NCI-H2171 (cell line): ENCODE measurements at regions not wholly inside any gene's neighbourhood (a gene's known extent, or its start where the extent isn't known, plus 50 kb on each side); places are given as distances from the start of the nearest gene placed in this dataset.

Experiments used
- DNase-seq: peaks from one replicate; lab custom pipeline; 2025; lab: John Stamatoyannopoulos, UW

GRCh38 chr14:36083317-36083716, 93.2 kb downstream of the PTCSC3 start:
- no peak for DNase-seq

DNA sequence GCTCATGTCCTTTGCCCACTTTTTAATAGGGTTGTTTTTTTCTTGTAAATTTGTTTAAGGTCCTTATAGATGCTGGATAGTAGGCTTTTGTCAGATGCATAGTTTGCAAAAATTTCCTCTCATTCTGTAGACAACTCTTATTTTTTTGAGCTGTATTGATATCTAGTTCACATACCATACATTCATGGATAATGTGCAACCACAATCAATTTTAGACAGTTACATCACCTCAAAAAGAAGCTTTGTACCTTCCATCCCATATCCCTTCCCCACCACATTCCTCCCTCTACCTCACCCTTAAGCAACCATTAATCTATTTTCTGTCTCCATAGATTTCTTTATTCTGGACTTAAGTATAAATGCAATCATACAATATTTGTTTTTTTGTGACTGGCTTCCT, 98.4 kb downstream of the PTCSC3 start:
- DNase-seq: no peak

DNA sequence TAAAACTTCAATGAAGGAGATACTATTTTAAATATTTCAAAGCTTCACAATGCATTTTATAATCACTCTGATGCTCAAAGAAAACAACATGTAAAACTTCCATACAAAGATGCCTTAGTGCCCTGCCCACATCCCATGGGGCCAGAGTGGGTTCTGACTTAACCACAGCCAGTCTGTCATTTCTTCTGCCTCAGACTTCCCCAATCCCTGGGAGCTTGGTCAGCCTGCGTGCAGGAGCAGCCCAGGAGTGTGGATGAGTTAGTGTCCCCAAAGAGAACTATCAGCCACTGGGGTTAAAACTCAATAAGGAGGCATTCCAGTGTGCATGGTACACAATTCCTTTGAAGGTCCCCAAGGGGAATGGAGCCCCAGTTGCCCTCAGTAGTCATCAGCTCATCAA, 100.3 kb downstream of the PTCSC3 start:
- DNase-seq: no peak

DNA sequence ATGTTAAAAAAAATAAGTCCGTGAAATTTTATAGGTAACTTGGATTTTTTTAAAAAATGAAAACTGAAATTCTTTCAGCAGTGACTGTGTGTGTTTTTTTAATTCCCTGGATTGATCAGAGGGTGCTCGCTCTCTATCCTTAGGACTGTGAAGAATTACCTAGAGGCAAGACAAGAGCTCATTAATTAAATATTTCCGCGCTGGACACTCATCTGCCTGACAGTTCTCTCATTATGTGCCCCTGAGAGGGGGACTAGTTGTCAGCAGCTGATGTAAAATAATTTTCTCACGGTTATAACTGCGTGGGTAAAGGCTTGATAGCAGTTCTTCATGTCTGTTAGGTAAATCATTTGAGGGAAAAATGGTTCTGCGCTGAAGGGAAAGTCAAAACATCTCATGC, 101.3 kb downstream of the PTCSC3 start:
- no peak for DNase-seq

- no peak for DNase-seq
Observed at GRCh38 chr14:36070720-36071043, 105.8 kb downstream of the PTCSC3 start.

DNA sequence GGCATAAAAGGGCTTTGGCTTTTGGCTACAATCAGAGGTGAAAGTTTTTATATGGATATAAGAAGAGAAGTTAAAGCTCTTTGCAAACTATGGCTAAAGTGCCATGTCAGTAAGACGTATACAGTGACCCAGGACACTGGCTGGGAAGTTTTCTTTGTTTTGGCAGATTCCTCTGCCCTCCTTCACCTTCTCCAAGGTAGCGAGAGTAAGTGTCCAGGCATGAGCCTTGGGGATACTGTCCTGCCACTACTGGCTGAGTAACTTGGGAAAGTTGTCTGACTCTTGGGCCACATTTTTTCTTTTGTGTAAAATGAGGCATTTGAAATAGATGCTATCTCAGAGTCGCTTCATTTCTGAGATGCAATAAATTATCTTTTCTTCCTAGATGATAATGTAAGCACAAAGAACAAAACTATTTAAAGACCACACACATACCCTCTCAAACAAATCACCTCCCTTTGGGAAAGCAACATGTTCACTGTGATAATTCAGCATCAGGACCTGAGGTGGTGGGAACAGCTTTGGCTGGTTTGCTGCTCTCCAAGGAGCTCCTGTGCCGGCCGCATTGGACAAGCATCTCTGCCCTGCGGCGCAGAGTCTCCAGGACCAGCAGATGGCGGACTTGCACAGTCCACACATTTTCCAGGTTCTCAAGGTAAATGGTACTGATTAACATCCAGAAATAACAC, 106.3 kb downstream of the PTCSC3 start:
- DNase-seq: peak; percentile 71

DNA sequence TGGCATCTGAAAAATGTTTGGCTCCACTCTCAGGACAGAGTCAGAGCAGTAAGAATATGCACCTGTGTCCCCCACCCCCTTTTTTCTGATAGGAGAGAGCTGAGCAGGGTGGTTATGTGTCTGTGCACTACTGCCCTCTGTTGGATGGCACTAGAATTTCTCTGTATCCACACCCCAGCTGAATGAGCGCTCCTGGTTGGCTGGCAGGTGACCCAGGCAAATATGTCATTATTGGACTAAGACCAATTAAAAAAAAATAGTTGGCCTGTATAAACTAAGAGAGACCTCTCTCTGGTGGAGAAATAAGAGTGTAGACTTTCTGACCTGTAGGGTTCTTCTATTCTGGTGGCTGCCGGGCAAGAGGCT, 107.0 kb downstream of the PTCSC3 start:
- peak; percentile 26 for DNase-seq

DNA sequence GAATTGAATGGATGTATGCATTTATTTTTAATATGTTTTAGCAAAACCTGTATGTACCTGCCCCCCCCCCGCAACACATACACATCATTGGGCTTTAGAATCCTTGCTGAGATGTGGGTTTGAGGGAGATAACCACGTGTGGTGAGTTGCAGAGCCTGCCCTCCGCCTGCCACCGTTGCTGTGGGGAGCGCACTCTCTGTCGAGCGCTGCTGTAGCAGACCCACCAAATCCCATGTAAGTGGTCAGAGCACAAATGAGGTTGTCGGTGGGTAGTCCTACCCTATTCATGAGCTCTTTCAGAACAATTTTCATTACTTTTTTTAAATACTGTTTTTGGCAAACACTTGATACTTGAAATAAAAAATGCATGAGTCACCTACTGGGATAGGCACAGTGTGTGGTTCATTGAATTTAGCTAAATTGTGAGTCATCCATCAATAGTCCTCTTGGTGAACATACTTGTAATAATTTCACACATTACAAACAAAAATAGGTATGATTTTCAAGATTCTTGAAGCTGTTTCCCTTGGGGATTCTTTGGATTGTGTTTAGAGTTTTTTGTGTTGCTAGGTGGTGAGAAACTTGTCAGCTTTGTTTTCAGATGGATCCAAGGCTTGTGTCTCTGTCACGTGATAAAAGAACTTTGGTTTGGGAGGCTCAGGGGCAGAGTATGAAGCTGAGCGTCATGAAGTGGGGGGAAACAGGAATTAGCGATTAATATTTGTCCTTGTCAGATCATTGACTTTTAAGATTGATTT, 107.6 kb downstream of the PTCSC3 start:
- no peak for DNase-seq

GRCh38 chr14:36067428-36068187, 108.9 kb downstream of the PTCSC3 start:
- no peak for DNase-seq

DNA sequence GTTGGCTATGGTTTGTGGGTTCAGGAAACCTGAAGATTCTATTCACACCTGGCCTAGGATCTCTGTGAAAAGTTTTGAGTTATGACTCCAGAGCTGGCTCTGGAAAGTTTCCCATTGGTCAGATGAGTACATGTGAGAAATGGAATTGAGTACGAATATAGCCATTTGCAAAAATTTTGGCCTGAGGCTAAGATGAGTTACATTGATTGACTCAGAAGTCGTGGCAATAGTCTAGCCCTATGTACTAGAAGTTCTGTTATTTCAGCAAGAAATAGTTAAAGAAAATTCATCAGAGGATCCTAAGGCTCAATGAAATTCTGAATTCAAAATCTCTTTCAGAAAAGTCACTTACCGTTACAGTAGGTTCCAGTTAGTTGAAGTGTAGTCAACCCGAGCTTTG, 109.9 kb downstream of the PTCSC3 start:
- DNase-seq: no peak

DNA sequence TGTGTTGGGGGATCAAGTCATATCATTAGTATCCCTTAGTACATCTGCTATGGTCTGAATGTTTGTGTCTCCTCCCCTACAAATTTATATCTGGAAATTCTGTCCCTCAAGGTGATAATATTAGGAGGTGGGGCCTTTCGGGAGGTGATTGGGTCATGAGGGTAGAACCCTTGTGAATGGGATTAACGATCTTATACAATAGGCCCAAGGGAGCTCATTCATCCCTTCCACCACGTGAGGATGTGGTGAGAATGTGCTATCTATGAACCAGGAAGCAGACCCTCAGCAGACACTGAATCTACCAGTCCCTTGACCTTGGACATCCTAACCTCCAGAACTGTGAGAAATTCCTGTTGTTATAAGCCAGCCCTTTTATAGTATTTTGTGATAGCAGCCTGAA, 110.7 kb downstream of the PTCSC3 start:
- no peak for DNase-seq

DNA sequence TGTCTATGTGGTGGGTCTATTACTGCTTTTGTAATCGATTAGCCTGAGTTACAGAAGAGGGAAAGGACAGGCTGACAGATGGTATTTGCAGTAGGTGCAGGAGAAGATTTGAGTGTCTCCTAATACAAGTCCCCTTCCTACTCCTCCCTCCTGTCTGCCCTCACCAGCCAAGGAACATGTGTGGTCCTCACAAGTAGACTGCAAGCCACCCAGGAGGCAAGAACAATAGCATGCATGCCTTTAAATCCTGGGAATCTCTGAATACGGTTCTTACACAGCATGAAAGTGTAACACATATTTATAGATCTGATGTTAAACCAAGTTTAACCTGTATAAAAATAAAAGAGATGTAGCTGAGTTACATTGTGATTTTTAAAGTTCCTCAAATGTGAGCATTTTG, 117.0 kb downstream of the PTCSC3 start:
- DNase-seq: no peak

DNA sequence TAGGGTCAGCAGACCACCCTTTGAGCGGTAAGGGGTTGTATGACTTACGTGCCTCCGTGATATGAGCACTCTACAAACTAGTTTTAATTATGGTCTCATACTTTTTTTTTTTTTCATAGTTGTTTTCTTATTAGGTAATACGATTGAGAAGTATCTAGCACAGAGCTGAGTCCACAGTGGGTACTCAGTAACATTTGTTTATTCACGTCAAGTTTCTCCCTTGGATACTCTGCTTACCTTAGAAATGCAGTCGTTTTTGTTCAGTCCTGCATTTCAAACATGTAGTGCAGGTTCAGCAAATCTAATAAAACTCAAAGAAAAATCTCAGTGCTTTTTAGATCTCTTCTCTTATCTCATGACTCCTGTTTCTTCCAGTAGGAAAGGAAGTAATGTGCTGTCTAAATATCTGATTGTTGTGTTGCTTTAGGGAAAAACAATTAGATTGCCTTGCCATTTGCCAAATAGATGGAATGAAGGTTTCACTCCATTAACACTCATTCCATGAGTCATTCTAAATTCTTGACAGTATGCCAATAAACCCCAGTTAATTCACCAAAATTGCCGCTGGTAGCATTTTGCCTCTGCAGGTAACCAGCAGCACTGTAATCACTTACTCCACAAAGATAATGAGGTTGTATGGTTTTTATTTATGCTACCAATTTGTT, 118.9 kb downstream of the PTCSC3 start:
- DNase-seq: no peak

- DNase-seq: no peak
Observed at GRCh38 chr14:36056845-36057244, 119.7 kb downstream of the PTCSC3 start.

GRCh38 chr14:36055681-36056225, 120.8 kb downstream of the PTCSC3 start:
- no peak for DNase-seq

DNA sequence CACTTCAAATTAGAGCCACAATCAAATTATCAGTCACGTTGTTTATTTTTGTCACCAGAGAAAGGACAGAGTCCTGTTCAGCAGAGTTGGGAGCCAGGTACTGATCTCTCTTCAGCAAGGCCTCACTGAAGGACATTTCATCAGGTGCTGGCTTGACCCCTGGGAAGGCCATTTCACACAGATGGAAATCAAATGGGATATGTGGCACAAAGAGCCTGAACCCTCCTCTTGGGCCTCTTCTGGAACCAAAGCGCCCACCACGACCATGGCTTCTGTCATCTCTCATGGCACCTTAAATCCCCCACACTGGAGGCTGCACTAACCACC, 121.5 kb downstream of the PTCSC3 start:
- no peak for DNase-seq

DNA sequence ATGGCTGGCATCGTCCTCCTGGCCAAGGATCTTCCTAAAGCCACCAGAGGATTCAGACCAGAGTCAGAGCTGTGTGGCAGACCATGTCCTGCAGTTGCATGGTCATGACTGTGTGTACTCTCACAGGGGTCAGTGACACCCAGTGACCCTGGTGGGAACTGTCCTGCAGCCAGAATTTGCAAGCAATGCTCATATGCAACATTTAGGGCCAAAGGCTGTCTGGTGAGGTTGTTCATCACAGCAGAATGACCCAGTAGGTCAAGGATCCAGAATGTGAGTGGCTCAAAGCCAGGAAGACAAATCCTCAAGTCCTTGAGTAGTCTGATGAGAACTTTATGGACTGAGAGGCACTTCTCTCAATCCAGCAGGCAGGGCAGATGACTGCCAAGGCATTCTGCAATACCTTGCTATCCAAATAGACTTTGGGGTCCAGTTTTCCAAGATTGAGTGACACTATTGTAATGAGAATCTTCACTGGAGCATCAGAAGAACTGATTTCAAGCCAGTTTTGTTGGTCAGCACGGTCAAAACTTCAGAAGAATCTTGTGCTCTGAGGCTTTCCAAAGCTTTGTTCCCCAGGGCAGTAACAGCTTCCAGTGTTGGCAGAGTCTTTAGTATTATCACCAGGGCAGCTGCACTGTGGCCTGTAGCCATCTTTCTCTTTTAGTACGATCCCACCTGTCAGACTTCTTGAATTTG, 122.0 kb downstream of the PTCSC3 start:
- no peak for DNase-seq

DNA sequence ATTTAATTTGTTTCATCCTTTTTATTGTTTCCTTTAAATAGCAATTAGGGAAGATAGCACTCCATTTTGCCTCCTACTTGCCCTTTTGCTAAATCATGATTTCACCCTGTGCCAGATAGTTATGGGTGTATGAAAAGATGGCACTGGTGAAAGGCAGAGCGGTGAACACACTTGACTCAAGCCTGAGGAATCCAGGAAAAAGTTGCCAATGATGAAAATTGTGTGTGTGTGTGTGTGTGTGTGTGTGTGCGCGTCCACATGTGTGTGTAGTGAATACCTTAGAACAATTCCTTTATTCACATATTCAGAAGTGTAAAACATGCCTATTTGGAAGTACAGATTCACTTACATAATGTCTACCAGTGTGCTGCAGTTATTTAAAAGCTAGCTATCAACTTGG, 123.8 kb downstream of the PTCSC3 start:
- DNase-seq: no peak

GRCh38 chr14:36052063-36052462, 124.5 kb downstream of the PTCSC3 start:
- DNase-seq: no peak

DNA sequence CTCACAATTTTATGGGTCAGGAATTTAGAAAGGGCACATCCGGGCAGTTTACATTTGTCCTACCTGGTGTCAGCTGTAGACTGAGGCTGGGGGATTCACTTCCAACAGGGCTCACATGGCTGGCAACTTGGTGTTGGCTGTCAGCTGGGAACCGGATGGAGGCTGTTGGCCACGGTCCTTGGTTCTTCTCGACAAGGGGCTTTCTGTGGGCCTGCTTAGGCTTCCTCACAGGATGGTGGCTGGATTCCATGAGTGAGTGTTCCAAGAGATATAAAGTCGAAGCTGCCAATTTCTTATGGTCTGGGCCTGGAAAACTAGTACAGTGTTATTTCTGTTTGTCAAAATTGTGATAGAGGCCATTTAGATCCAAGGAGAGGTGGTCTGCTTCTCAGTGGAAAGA, 127.9 kb downstream of the PTCSC3 start:
- no peak for DNase-seq

GRCh38 chr14:36047912-36048311, 128.6 kb downstream of the PTCSC3 start:
- DNase-seq: no peak

DNA sequence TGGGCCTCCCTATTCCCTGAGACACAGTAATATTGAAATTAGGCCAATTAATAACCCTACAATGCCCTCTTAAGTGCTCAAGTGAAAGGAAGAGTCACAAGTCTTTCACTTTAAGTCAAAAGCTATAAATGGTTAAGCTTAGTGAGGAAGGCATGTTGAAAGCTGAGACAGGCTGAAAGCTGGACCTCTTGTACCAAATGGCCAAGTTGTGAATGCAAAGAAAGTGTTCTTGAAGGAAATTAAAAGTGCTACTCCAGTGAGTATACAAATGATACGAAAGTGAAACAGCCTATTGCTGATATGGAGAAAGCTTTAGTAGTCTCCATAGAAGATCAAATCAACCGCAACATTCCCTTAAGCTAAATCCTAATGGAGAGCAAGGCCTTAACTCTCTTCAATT, 140.8 kb downstream of the PTCSC3 start:
- DNase-seq: no peak
